ENCODE measurements at regions not wholly inside any gene's neighbourhood (a gene's known extent, or its start where the extent isn't known, plus 50 kb on each side); places are given as distances from the start of the nearest gene placed in this dataset.

- no peak for DNase-seq (ENCODE audit: low spot score)
- BruUV-seq (replicated peaks): no TSS peak
- no peak overlapping the region for H3K27ac ChIP-seq (ENCODE audit: low read depth, low read length, poor library complexity, severe bottlenecking)
Measured at GRCh38 chr5:15441433-15442192, 58.4 kb upstream of the FBXL7 start.

GRCh38 chr5:15440434-15440833, 59.5 kb upstream of the FBXL7 start:
- H3K4me1 ChIP-seq (ENCODE audit: insufficient read depth, low read length, poor library complexity, severe bottlenecking): no peaks in the 10 kb centered on the region
- ChIA-PET POLR2A (ENCODE audit: low non-redundant PET) (no interaction called here), CTCF (no interaction called here)
- H3K36me3 ChIP-seq (ENCODE audit: insufficient read depth, low read length, poor library complexity, severe bottlenecking): no peaks in the 10 kb centered on the region
- H3K27me3 ChIP-seq (replicated peaks; ENCODE audit: insufficient read depth, low read depth, low read length, poor library complexity): no peaks in the 10 kb centered on the region
- intact Hi-C loops (cut with micrococcal nuclease; ENCODE audit: unreplicated experiment): no loop called here
- no peak overlapping the region for H3K27ac ChIP-seq (ENCODE audit: low read depth, low read length, poor library complexity, severe bottlenecking)
- no TSS peak for BruUV-seq (replicated peaks)
- H3K9me3 ChIP-seq (ENCODE audit: low read depth, low read length, poor library complexity, severe bottlenecking): no peaks in the 10 kb centered on the region
- DNase-seq (ENCODE audit: low spot score): no peak
- TF ChIP-seq CTCF (conservative IDR thresholded peaks at IDR 0.05; ENCODE audit: low read depth, low read length) (no peak), EZH2 (IDR thresholded peaks at IDR 0.05; ENCODE audit: borderline replicate concordance, low read depth, low read length, poor library complexity, severe bottlenecking) (no peak)
- no peak overlapping the region for H3K4me3 ChIP-seq (ENCODE audit: low read depth, low read length, poor library complexity, severe bottlenecking)

More at GRCh38 chr5:15441433-15442192, 58.4 kb upstream of the FBXL7 start:
- TF ChIP-seq CTCF (conservative IDR thresholded peaks at IDR 0.05; ENCODE audit: low read depth, low read length): no peak
- no peak for TF ChIP-seq EZH2 (IDR thresholded peaks at IDR 0.05; ENCODE audit: borderline replicate concordance, low read depth, low read length, poor library complexity, severe bottlenecking)
- Histone ChIP-seq H3K9me3 (ENCODE audit: low read depth, low read length, poor library complexity, severe bottlenecking) (no peaks in the 10 kb centered on the region), H3K4me1 (ENCODE audit: insufficient read depth, low read length, poor library complexity, severe bottlenecking) (no peaks in the 10 kb centered on the region), H3K4me3 (ENCODE audit: low read depth, low read length, poor library complexity, severe bottlenecking) (no peak overlapping the region), H3K27me3 (replicated peaks; ENCODE audit: insufficient read depth, low read depth, low read length, poor library complexity) (no peaks in the 10 kb centered on the region), H3K36me3 (ENCODE audit: insufficient read depth, low read length, poor library complexity, severe bottlenecking) (no peaks in the 10 kb centered on the region)
- intact Hi-C loops (cut with micrococcal nuclease; ENCODE audit: unreplicated experiment): no loop called here
- POLR2A ChIA-PET (ENCODE audit: low non-redundant PET): interaction anchor here (0.6 kb wide), 1 partner anchor 22 kb away, joined by 4 read pairs; no protein-coding TSS in a partner anchor
- CTCF ChIA-PET: no interaction called here

GRCh38 chr5:15439801-15440200, 60.2 kb upstream of the FBXL7 start:
- Histone ChIP-seq H3K9me3 (ENCODE audit: low read depth, low read length, poor library complexity, severe bottlenecking) (no peaks in the 10 kb centered on the region), H3K27ac (ENCODE audit: low read depth, low read length, poor library complexity, severe bottlenecking) (no peak overlapping the region), H3K4me3 (ENCODE audit: low read depth, low read length, poor library complexity, severe bottlenecking) (no peak overlapping the region), H3K27me3 (replicated peaks; ENCODE audit: insufficient read depth, low read depth, low read length, poor library complexity) (no peaks in the 10 kb centered on the region), H3K4me1 (ENCODE audit: insufficient read depth, low read length, poor library complexity, severe bottlenecking) (no peaks in the 10 kb centered on the region), H3K36me3 (ENCODE audit: insufficient read depth, low read length, poor library complexity, severe bottlenecking) (no peaks in the 10 kb centered on the region)
- no TSS peak for BruUV-seq (replicated peaks)
- ChIA-PET CTCF (no interaction called here), POLR2A (ENCODE audit: low non-redundant PET) (no interaction called here)
- DNase-seq (ENCODE audit: low spot score): no peak
- intact Hi-C loops (cut with micrococcal nuclease; ENCODE audit: unreplicated experiment): no loop called here
- TF ChIP-seq CTCF (conservative IDR thresholded peaks at IDR 0.05; ENCODE audit: low read depth, low read length) (no peak), EZH2 (IDR thresholded peaks at IDR 0.05; ENCODE audit: borderline replicate concordance, low read depth, low read length, poor library complexity, severe bottlenecking) (no peak)
